Superior temporal gyrus (tissue), 1 donor: ENCODE measurements at regions not wholly inside any gene's neighbourhood (a gene's known extent, or its start where the extent isn't known, plus 50 kb on each side); places are given as distances from the start of the nearest gene placed in this dataset.
"Not testable (repeated sequence)": the region's sequence is repeated elsewhere in the genome, so short reads cannot be mapped to it uniquely, and the experiment has no call there.

Source experiments
- DNase-seq: peaks from one replicate; pipeline ENCODE4 v3.0.0-alpha.2; 2016; ENCODE audit errors: extremely low spot score

DNA sequence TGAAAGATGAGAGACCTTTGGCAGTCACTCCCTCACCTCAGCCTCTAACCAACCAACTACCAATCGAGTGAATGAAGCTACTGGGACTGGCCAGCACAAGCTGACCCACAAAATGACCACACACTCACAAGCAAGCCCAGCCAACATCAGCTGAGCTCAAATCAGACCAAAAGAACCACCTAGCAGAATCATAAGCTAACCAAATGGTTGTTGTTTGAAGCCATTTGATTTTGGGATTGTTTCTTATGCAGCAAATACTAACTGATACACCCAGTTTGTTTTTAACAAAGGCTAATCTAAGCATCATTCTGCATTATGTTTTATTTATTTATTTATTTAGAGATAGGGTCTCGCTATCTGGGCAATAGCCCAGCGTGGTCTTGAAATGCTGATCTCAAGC lies 310.4 kb downstream of the SETD4 start:
- no peak for DNase-seq

DNA sequence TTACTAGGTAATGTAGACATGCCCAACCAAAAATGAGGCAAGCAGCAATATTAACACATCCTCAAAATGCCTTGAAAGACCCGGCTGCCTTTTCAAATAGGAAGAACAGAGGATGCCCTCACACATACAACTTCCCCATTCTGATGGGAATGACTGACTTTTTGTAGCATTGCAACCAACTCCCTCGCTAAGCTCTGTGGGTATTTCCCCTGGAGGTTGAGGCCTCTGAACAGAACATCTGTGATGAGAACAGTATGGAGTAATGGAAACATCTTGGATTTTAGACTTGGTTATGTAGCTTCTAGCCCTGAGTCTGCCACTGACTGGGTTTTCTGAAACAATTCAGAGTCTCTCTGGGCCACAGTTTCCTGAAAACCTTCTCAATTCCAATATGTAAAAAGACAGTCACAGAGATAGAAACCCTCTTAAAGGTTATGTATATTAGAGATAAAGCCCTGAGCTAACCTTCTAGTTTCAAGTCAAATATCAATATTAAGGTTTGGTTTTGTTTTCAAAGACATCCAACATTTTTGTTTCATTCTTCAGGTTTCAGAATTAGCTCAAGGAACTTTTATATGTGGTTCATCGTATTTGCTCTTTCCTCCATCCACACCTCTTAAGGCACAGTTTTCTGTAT lies 311.5 kb downstream of the SETD4 start:
- DNase-seq: no peak

DNA sequence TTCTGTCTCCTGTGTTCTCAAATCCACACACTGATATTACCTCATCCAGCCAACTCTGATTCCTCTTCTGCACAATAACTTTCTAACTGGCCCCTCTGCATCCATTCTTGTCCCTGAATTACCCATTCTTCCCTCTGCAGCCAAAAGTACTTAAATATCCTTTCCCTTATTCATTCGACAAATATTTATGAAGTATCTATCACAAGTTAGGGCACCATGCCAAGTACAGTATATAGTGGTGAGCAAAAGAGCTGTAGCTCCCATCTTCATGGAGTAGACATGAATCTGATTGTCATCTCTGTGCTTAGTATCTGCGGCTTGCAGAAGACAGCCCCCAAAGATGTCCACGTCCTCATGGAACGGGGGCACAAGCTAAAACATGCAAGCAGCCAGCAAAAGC lies 316.8 kb downstream of the SETD4 start:
- no peak for DNase-seq

- no peak for DNase-seq
Measured at GRCh38 chr21:35738347-35738961, 321.9 kb downstream of the SETD4 start.

DNA sequence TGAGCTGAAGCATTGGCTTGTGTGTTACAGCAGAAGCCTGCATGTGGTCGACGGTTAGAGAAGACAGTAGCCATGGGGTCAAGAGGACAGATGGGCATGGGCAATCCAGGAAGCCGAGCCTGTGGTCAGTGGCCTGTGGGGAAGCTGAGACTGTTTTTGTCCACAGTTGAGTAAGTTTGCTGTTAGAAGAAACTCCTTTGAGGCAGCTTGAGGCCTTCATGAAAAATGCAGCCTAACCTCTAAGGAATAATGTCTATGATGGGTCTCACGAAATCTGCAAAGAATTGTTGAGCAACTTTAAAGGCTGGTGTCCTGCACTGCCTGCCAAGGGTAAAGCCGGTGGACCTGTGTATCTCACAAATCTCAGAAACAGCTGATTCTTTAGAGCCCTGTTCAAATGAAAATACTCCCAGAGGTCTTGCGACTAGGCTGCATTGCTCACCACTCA lies 322.4 kb downstream of the SETD4 start:
- no peak for DNase-seq

DNA sequence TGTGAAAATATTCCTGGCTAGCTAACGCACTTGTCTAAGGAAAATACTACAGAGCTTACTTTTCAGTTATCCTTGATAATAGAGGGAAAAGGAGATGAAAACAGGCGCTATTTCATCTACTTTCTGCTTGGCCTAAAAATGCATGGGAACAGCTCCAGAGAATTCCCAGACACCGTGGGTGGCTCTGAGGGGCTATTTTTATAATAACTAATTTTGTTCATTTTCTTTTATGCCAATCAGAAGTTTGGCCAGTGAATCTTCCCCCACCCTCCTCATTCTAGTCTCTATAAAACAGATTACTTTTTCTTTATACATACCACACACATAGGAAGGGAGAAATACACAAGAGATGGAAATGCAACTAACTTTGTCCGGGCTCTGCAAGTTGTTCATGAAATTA lies 322.9 kb downstream of the SETD4 start:
- no peak for DNase-seq

DNA sequence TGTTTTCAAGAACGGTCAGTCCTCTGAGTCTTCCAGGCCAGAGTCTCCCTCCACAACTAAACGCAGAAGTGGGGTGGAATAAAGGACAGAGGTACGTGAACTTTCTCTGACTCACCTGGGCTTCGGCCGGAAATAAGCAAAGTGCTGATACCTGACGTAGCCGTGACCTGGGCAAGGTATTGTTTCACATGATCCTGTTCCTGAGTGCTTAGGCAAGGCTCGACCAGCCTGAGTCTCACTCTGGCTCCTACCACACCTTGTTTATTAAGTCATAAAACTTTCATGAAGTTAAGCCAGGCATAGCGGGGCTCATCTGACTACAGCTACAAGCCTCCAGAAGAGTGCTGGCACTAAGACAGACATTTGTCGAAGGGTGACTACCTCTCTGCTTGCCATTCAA lies 327.5 kb downstream of the SETD4 start:
- no peak for DNase-seq

DNA sequence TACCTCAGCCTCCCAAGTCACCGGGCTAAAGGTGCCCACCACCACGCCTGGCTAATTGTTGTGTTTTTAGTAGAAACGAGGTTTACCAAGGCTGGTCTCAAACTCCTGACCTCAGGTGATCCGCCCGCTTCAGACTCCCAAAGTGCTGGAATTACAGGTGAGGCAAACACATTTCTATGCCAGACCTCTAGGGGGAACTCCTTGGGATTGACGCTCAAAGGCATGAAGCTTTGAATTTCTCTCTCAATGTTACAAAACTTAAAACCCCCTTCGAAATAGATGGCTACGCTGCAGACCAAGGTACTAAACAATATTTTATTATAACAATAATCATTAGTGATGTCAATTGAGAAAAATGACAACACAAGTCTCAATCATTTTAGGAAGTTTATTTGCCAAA lies 330.0 kb downstream of the SETD4 start:
- no peak for DNase-seq

DNA sequence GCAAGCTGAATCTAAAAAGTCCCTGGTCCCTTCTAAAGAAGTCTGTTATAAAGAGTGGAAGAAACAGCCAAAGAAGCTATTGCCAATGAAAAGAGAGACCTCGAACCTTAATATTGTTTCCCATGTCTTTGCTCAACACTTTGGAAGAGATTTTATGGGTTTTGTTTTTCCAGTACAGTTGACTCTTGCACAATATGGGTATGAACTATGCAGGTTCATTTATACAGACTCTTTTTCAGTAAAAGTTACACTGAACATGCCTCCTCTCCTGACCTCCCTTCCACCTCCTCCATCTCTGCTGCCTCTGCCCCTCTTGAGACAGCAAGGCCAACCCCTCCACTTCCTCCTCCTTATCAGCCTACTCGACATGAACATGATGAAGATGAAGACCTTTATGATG lies 332.5 kb downstream of the SETD4 start:
- DNase-seq: no peak

DNA sequence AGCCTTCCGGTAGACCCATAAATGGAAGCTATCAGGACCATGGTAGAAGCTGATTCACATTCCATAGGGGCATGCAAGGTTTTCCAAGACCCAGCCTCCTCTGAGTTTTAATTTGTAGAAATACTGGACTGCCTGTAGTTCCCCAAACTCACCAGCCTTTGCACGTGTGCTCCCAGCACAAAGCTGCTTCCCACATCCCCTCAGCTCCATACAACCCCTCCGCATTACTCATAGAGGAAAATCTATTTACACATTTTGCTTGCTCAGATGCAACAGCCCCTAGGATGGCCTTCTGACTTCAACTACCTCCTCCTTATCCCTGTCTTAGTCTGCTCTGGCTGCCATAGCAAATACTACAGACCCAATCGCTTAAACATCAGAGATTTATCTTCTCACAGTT lies 336.2 kb downstream of the SETD4 start:
- no peak for DNase-seq

- no peak for DNase-seq
Measured at GRCh38 chr21:35721701-35722100, 338.6 kb downstream of the SETD4 start.

DNA sequence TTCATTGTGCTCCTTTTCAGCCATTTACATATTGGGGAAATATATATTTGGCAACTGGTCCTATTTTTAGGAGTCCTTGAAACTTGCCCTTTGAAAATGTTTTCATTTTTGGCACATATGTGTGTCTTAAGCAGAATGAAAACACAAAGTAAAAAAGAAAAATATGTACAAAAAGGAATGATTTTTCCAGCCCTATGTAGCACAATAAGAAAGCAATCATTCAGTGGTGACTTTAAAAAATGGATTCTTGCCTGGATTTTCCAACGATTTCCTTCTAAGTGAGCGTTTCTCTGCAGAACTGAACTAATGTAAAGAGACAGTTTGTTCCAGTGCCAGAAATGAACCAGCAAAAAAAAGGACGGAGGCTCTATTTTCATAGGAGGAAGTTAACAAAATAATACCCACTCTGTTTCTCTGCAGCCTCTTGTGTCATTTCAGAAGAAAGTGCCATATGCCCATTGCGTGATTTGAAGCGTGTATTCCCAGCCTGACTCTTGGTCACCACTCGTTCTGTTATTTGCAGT lies 340.1 kb downstream of the SETD4 start:
- DNase-seq: peak; percentile 72

- DNase-seq: no peak
Measured at GRCh38 chr21:35719080-35719479, 341.2 kb downstream of the SETD4 start.

GRCh38 chr21:35716876-35717565 lies 343.3 kb downstream of the SETD4 start:
- no peak for DNase-seq

GRCh38 chr21:35713914-35714313 lies 346.4 kb downstream of the SETD4 start:
- no peak for DNase-seq

DNA sequence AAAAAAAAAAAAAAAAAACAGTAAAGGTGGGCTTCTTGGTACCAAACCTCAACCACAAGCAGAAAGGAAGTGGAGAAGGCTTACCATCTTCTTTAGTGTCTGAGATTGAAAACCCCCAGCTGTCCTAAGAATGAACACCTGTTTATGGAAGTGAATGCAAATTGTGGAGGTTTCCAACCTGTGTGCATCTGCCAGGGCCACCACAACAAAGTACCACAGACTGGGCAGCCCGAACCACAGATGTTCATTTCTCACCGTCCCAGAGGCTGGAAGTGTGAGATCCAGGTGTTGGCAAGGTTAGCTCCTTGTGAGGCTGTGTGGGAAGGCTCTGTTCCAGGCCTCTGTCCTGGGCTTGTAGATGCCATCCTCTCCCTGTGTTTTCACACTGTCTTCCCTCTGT lies 348.7 kb downstream of the SETD4 start:
- DNase-seq: no peak

- no peak for DNase-seq
Measured at GRCh38 chr21:35711213-35711612, 349.1 kb downstream of the SETD4 start.

DNA sequence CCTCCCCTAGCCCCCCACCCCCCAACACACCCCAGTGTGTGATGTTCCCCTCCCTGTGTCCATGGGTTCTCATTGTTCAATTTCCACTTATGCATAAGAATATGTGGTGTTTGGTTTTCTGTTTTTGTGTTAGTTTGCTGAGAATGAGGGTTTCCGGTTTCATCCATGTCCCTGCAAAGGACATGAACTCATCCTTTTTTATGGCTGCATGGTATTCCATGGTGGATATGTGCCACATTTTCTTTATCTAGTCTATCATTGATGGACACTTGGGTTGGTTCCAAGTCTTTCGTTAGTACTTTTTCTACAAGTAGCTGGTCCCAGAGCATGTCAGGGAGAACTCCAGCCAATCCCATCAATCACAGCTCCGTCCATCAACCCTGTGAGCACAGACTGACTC lies 350.3 kb downstream of the SETD4 start:
- not testable (repeated sequence) for DNase-seq

DNA sequence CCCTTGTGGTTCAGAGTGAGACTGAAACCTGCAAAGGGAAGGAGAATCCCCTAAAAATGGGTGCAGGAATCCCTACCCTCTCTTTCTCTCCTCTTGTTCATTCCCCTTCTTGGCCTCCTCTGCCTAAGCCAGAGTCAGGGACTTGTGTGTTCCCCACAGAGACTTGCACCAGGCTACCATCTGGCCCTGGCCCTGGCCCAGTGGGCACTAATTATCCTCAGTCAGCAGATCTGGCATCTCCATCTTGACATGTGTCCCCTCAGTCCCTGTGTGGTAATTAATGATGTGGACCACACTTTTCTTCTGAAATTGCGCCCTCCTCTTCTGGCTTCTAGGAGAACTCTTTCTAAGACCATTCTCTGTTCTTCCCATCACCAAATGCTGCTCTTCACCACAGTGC lies 354.4 kb downstream of the SETD4 start:
- DNase-seq: no peak

DNA sequence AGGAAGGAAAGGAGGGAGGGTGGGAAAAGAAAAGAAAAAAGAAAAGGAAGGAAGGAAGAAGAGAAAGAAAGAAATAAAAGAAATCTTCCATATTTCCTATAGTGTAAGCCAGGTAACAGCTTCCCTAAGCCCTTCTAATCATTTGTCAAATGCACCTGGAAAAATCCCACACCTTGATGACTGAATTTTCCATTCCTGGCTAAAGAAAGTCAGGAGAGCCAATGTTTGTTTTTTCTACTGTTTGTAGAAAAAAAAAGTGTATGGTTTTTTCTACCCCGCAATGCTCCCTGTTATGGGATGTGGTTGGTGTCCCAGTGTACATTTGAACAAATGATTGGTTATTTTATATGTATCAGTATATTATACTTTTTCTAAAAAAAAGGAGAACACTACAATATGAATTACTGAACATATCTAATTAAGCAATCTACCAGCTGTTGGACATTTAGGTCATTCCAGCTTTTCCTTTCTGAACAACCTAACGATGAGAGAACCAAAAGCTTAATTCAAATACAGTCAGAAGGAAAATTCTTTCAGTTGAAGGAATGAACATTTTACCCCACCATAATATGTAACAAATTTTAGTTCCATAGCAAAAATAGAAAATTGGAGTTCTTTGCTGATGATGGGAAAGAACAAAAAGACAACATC lies 355.0 kb downstream of the SETD4 start:
- DNase-seq: no peak

GRCh38 chr21:35703704-35704103 lies 356.6 kb downstream of the SETD4 start:
- DNase-seq: no peak

- DNase-seq: no peak
Measured at GRCh38 chr21:35699361-35699760, 361.0 kb downstream of the SETD4 start.
